ENCODE measurements at regions not wholly inside any gene's neighbourhood (a gene's known extent, or its start where the extent isn't known, plus 50 kb on each side); places are given as distances from the start of the nearest gene placed in this dataset.

- no peaks in the 10 kb centered on the region for H3K36me3 ChIP-seq
- no peak overlapping the region for H3K27ac ChIP-seq
- no peaks in the 10 kb centered on the region for H3K27me3 ChIP-seq
- H3K9me3 ChIP-seq, result no peaks in the 10 kb centered on the region
- H3K4me3 ChIP-seq, result no peak overlapping the region
- TF ChIP-seq CTCF (IDR thresholded peaks at IDR 0.05), result no peak
- DNase-seq, result no peak
- intact Hi-C loops (cut with DNase I; ENCODE audit: low total_unique reads), result no loop called here
- no peaks in the 10 kb centered on the region for H3K4me1 ChIP-seq
Measured at GRCh38 chr18:29406996-29407395, 1230.1 kb upstream of the CDH2 start.

- Histone ChIP-seq H3K4me3 (no peak overlapping the region), H3K36me3 (no peaks in the 10 kb centered on the region), H3K4me1 (no peaks in the 10 kb centered on the region), H3K27ac (no peak overlapping the region), H3K27me3 (no peaks in the 10 kb centered on the region), H3K9me3 (no peaks in the 10 kb centered on the region)
- no peak for TF ChIP-seq CTCF (IDR thresholded peaks at IDR 0.05)
- intact Hi-C loops (cut with DNase I; ENCODE audit: low total_unique reads), result no loop called here
- no peak for DNase-seq
Measured at GRCh38 chr18:29397536-29397935, 1220.6 kb upstream of the CDH2 start.

- TF ChIP-seq CTCF (IDR thresholded peaks at IDR 0.05), result no peak
- intact Hi-C loops (cut with DNase I; ENCODE audit: low total_unique reads), result no loop called here
Measured at GRCh38 chr18:29383311-29384273, 1206.7 kb upstream of the CDH2 start.

GRCh38 chr18:29378651-29379136, 1201.8 kb upstream of the CDH2 start:
- no peaks in the 10 kb centered on the region for H3K36me3 ChIP-seq
- no peaks in the 10 kb centered on the region for H3K27me3 ChIP-seq
- no peak for TF ChIP-seq CTCF (IDR thresholded peaks at IDR 0.05)
- intact Hi-C loops (cut with DNase I; ENCODE audit: low total_unique reads), result no loop called here
- no peak overlapping the region for H3K4me3 ChIP-seq
- no peak for DNase-seq
- no peaks in the 10 kb centered on the region for H3K4me1 ChIP-seq
- no peak overlapping the region for H3K27ac ChIP-seq
- no peaks in the 10 kb centered on the region for H3K9me3 ChIP-seq

More at GRCh38 chr18:29383311-29384273, 1206.7 kb upstream of the CDH2 start:
- no peak overlapping the region for H3K27ac ChIP-seq
- no peaks in the 10 kb centered on the region for H3K4me1 ChIP-seq
- DNase-seq, result no peak
- H3K9me3 ChIP-seq, result no peaks in the 10 kb centered on the region
- no peak overlapping the region for H3K4me3 ChIP-seq
- H3K36me3 ChIP-seq, result no peaks in the 10 kb centered on the region
- H3K27me3 ChIP-seq, result no peaks in the 10 kb centered on the region

GRCh38 chr18:29377346-29377745, 1200.4 kb upstream of the CDH2 start:
- Histone ChIP-seq H3K4me1 (no peaks in the 10 kb centered on the region), H3K27me3 (no peaks in the 10 kb centered on the region), H3K36me3 (no peaks in the 10 kb centered on the region), H3K27ac (no peak overlapping the region), H3K9me3 (no peaks in the 10 kb centered on the region), H3K4me3 (no peak overlapping the region)
- no peak for TF ChIP-seq CTCF (IDR thresholded peaks at IDR 0.05)
- intact Hi-C loops (cut with DNase I; ENCODE audit: low total_unique reads), result no loop called here
- no peak for DNase-seq

All from tibial artery (tissue), 4 donors.